PC-3 (cell line): ENCODE measurements at regions not wholly inside any gene's neighbourhood (a gene's known extent, or its start where the extent isn't known, plus 50 kb on each side); places are given as distances from the start of the nearest gene placed in this dataset.

Experiments used
- CTCF ChIP-seq: fragments of 300-600 bp; sonication (generic); conservative IDR thresholded peaks from 2 replicates; pipeline ENCODE4 v1.5.1; 2017; ENCODE audit warnings: antibody characterized with exemption, low read depth, mild to moderate bottlenecking, low read length
- EZH2 ChIP-seq: fragments of 300-600 bp; sonication (generic); IDR thresholded peaks from one replicate; pipeline ENCODE4 v1.6.1; 2017; ENCODE audit warnings: antibody characterized with exemption, mild to moderate bottlenecking, low read length; ENCODE audit not compliant: unreplicated experiment
- EZH2phosphoT487 ChIP-seq: fragments of 300-600 bp; sonication (generic); IDR thresholded peaks from 2 replicates; pipeline ENCODE4 v1.6.1; 2018; ENCODE audit warnings: mild to moderate bottlenecking, antibody characterized with exemption, low read length, borderline replicate concordance

GRCh38 chr4:106830879-106831278, 205.2 kb downstream of the DKK2 start:
- TF ChIP-seq CTCF (no peak), EZH2phosphoT487 (no peak), EZH2 (no peak)
